GM12864 (cell line): ENCODE measurements at regions not wholly inside any gene's neighbourhood (a gene's known extent, or its start where the extent isn't known, plus 50 kb on each side); places are given as distances from the start of the nearest gene placed in this dataset.

Experiments
- DNase-seq: peaks from one replicate; pipeline ENCODE4 v3.0.0-alpha.2; 2011; ENCODE audit warnings: low read depth
- H3K4me3 ChIP-seq: 2 replicates; pipeline ENCODE4 v1.5.1; 2011; ENCODE audit warnings: mild to moderate bottlenecking, low read depth, low read length, control low read depth
- TF ChIP-seq, protein P1 (sequence below): IDR thresholded peaks from 2 replicates; pipeline ENCODE4 v1.5.1; 2011; ENCODE audit warnings: low read depth, mild to moderate bottlenecking, moderate library complexity, low read length, control low read depth, inconsistent platforms; ENCODE audit errors: missing control alignments

DNA sequence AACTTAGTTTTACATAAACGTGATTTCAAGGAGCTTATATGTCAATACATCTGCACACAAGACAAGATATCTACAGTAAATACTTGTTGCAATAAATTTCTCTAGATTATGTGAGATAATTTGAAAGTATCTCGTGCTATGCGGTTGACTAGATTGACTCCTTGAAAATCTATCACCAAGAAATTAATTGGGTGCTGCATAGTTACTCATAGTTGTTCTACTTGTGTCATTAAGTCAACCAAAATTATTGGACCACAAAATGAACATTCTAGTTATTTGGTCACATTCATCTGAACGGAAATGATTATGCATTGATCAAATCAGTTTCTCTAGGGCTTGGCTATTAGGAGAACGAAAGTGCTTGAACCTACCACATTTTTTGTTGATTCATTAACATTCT is 2291.5 kb downstream of the PCDH9 start:
- TF ChIP-seq, protein P1, sequence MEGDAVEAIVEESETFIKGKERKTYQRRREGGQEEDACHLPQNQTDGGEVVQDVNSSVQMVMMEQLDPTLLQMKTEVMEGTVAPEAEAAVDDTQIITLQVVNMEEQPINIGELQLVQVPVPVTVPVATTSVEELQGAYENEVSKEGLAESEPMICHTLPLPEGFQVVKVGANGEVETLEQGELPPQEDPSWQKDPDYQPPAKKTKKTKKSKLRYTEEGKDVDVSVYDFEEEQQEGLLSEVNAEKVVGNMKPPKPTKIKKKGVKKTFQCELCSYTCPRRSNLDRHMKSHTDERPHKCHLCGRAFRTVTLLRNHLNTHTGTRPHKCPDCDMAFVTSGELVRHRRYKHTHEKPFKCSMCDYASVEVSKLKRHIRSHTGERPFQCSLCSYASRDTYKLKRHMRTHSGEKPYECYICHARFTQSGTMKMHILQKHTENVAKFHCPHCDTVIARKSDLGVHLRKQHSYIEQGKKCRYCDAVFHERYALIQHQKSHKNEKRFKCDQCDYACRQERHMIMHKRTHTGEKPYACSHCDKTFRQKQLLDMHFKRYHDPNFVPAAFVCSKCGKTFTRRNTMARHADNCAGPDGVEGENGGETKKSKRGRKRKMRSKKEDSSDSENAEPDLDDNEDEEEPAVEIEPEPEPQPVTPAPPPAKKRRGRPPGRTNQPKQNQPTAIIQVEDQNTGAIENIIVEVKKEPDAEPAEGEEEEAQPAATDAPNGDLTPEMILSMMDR, result no peak
- DNase-seq, result no peak
- H3K4me3 ChIP-seq, result no peak overlapping the region

DNA sequence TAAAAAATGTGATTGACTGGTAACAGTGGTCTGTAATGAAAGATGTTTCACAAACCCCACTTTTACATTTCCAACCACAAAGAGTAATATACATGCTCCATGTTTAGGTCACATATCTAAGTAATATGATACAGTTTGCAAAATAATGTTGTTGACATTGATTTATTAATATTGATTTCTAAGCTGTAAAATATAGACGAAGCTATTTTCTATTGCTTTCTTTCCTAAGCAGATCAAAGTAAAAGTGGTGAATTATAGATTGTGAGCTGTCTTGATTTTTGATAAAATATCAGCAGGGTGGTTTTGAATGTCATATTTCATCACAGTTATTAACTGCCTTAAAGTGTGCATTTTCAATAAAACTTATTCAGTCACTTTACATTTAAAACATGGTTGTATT is 2292.8 kb downstream of the PCDH9 start:
- TF ChIP-seq, protein P1, result no peak
- DNase-seq, result no peak
- no peak overlapping the region for H3K4me3 ChIP-seq

DNA sequence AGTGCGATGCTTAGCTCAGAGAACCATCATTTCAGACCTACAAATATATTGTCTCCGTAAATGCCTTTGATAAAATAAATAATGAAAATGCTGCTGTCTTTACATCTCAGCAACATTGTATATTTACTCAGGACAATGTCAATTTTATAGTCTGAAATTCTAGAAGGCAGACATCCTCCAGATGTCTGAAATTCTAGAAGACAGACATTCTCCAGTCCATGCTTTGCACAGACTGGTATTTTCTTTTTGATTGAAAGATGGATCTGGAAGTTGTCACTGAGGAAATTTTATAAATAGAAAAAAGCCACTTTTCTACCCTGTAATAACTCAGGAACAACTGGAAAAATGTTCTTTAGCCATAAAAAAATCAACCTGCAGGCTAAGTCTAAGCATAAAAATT is 2293.3 kb downstream of the PCDH9 start:
- TF ChIP-seq, protein P1, result no peak

DNA sequence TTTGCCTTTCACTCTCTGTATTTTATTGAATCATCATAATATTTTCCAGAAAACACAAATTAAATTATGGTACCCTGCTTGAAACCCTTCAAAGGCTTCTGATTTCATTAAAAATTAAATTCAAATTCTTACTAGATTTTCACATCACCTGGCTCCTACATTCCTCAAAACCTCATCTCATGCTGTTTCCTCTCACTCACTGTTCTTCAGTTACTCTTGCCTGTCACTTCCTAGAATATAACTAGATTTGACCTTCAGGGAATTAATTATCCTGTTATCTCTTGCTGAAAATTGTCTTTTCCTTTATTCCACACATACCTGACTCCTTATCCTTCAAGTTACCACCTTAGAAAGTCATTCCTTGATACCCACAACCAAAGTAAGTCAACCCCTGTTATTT is 2294.7 kb downstream of the PCDH9 start:
- H3K4me3 ChIP-seq, result no peak overlapping the region
- TF ChIP-seq, protein P1, result no peak
- no peak for DNase-seq

More for the DNA sequence above, 2293.3 kb downstream of the PCDH9 start:
- no peak overlapping the region for H3K4me3 ChIP-seq
- no peak for DNase-seq

DNA sequence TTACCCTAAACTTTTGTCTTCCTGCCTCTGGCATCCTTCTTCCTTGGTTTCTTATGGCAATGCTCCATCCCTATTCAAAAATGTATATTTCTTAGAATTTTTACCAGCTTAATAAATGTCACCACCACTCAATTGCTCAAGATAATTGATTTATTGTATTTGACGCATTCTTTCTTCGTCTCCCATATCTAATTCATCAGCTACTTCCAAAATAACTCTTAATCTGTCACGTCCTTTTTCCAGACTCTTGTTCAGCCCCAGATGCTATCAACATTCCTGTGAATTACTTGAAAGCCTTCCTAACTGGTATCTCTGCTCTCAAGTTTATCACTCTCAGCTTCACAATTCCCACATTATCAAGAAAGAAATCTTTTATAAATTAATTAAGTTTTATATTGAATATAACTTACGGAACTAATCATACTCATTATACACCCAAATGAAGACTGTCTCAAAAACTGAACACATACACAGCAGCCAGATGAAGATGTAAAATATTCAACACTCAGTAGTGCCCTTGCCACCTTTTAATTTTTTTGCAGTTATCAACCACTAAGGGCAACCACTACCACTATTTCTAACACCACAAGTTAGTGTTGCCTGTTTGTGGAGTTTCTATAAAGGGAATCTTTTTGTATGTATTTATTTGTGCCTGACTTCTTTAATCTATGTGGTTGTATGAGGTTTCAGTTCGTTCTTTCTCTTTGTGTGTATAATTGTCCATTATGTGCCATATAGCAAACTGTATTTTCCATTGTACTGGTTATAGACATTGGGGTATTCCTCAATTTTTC is 2295.4 kb downstream of the PCDH9 start:
- H3K4me3 ChIP-seq, result no peak overlapping the region
- no peak for DNase-seq
- TF ChIP-seq, protein P1, result no peak

DNA sequence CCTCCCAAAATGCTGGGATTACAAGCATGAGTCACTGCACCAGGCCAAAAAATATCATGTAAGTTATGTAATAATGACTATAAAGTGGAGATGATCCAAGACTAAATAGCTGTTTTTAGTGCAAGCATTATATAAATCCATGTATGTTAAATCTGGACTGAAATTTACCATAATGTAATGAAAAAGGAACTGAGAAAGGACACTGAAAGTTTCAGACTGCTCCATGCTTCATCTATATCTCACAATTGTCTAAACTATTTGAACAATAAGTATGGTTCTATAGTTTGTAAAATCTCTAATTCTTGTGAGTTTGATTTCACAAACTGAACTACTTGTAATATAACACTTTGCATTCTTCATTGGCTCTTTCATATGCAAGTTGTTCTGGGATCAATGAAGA is 2299.5 kb downstream of the PCDH9 start:
- TF ChIP-seq, protein P1, result no peak
- no peak for DNase-seq
- no peak overlapping the region for H3K4me3 ChIP-seq

DNA sequence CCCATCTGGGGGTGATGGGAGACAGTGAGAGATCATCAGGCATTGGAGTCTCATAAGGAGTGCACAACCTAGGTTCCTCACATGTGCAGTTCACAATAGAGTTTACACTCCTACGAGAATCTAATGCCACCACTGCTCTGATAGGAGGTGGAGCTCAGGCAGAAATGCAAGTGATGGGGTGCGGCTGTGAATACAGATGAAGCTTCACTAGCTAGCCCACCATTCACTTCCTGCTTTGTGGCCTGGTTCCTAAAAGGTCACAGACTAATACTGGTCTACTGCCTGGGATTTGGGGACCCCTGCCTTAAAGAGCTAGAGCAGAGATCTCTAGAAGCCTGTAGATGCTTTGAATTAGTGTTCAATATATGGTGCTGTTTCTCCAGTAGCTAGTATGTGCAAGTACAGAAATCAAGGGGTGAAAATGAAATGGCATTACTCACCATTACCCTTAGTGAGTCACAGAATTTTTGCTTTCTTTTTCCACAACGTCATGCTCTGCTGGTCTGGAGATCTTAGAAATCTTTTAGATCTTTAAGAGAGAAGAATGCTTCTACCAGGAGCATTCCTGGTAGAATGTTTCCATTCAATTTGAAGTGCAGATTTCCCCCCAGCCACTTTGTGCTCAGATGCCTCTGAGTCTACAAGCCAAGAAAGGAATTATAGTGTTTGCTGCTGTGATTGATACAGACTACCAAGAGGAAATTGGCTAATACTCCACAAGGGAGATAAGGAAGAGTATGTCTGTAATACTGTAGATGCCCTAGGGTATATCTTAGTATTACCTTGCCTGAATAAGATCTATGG is 2301.2 kb downstream of the PCDH9 start:
- TF ChIP-seq, protein P1, result no peak
- H3K4me3 ChIP-seq, result no peak overlapping the region
- DNase-seq, result no peak
